WTC11 (cell line): ENCODE measurements at regions not wholly inside any gene's neighbourhood (a gene's known extent, or its start where the extent isn't known, plus 50 kb on each side); places are given as distances from the start of the nearest gene placed in this dataset.

Experiments
- AFF4 ChIP-seq: sonication (generic); formaldehyde crosslinking; IDR thresholded peaks from 2 replicates; pipeline ENCODE4 v1.8.1; 2023; ENCODE audit warnings: mild to moderate bottlenecking, missing genetic modification reagents, borderline replicate concordance
- KAT7 ChIP-seq: sonication (generic); formaldehyde crosslinking; IDR thresholded peaks from 2 replicates; pipeline ENCODE4 v1.8.1; 2023; ENCODE audit warnings: missing genetic modification reagents, mild to moderate bottlenecking, borderline replicate concordance
- RELA ChIP-seq: sonication (generic); formaldehyde crosslinking; IDR thresholded peaks from 2 replicates; pipeline ENCODE4 v1.8.1; 2022; ENCODE audit warnings: missing genetic modification reagents, mild to moderate bottlenecking, borderline replicate concordance
- TEAD4 ChIP-seq: sonication (generic); formaldehyde crosslinking; IDR thresholded peaks from 2 replicates; pipeline ENCODE4 v1.8.0; 2022; ENCODE audit warnings: mild to moderate bottlenecking, missing genetic modification reagents
- TP53 ChIP-seq: sonication (generic); formaldehyde crosslinking; IDR thresholded peaks from 2 replicates; pipeline ENCODE4 v1.8.1; 2023; ENCODE audit warnings: mild to moderate bottlenecking, missing genetic modification reagents
- ZNF232 ChIP-seq: sonication (generic); formaldehyde crosslinking; IDR thresholded peaks from 2 replicates; pipeline ENCODE4 v1.8.0; 2022; ENCODE audit warnings: mild to moderate bottlenecking, missing genetic modification reagents
- TF ChIP-seq, protein P1 (sequence below): sonication (generic); formaldehyde crosslinking; conservative IDR thresholded peaks from 2 replicates; pipeline ENCODE4 v1.8.1; 2022; ENCODE audit warnings: mild to moderate bottlenecking, missing genetic modification reagents
- TF ChIP-seq, protein P2 (sequence below): fragments of 200-600 bp; IDR thresholded peaks from 2 replicates; pipeline ENCODE4 v1.8.0; 2022; ENCODE audit warnings: antibody characterized with exemption
- TF ChIP-seq, protein P3 (sequence below): sonication (generic); formaldehyde crosslinking; IDR thresholded peaks from 2 replicates; pipeline ENCODE4 v1.8.1; 2023; ENCODE audit warnings: mild to moderate bottlenecking, missing genetic modification reagents, moderate library complexity

- TF ChIP-seq, protein P1, sequence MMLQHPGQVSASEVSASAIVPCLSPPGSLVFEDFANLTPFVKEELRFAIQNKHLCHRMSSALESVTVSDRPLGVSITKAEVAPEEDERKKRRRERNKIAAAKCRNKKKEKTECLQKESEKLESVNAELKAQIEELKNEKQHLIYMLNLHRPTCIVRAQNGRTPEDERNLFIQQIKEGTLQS (CRISPR knock-in tag) = no peak
- no peak for TF ChIP-seq KAT7 (CRISPR knock-in tag)
- no peak for TF ChIP-seq TP53 (CRISPR knock-in tag)
- TF ChIP-seq, protein P2, sequence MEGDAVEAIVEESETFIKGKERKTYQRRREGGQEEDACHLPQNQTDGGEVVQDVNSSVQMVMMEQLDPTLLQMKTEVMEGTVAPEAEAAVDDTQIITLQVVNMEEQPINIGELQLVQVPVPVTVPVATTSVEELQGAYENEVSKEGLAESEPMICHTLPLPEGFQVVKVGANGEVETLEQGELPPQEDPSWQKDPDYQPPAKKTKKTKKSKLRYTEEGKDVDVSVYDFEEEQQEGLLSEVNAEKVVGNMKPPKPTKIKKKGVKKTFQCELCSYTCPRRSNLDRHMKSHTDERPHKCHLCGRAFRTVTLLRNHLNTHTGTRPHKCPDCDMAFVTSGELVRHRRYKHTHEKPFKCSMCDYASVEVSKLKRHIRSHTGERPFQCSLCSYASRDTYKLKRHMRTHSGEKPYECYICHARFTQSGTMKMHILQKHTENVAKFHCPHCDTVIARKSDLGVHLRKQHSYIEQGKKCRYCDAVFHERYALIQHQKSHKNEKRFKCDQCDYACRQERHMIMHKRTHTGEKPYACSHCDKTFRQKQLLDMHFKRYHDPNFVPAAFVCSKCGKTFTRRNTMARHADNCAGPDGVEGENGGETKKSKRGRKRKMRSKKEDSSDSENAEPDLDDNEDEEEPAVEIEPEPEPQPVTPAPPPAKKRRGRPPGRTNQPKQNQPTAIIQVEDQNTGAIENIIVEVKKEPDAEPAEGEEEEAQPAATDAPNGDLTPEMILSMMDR = no peak
- no peak for TF ChIP-seq RELA (CRISPR knock-in tag)
- no peak for TF ChIP-seq AFF4 (CRISPR knock-in tag)
- TF ChIP-seq ZNF232 (CRISPR knock-in tag) = no peak
- TF ChIP-seq, protein P3, sequence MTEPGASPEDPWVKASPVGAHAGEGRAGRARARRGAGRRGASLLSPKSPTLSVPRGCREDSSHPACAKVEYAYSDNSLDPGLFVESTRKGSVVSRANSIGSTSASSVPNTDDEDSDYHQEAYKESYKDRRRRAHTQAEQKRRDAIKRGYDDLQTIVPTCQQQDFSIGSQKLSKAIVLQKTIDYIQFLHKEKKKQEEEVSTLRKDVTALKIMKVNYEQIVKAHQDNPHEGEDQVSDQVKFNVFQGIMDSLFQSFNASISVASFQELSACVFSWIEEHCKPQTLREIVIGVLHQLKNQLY (CRISPR knock-in tag) = no peak
- no peak for TF ChIP-seq TEAD4 (CRISPR knock-in tag)
Measured at GRCh38 chr7:125834421-125834820, 904.8 kb upstream of the POT1 start.
